AG08396 (cell line): ENCODE measurements at regions not wholly inside any gene's neighbourhood (a gene's known extent, or its start where the extent isn't known, plus 50 kb on each side); places are given as distances from the start of the nearest gene placed in this dataset.

Experiments
- DNase-seq: peaks from one replicate; pipeline ENCODE4 v3.0.0; 2012; ENCODE audit warnings: low spot score, mixed read lengths

GRCh38 chr7:45455662-45456061, 118.5 kb upstream of the ADCY1 start:
- no peak for DNase-seq

GRCh38 chr7:45456105-45456504, 118.1 kb upstream of the ADCY1 start:
- no peak for DNase-seq

GRCh38 chr7:45456747-45457524, 117.2 kb upstream of the ADCY1 start:
- DNase-seq: no peak

DNA sequence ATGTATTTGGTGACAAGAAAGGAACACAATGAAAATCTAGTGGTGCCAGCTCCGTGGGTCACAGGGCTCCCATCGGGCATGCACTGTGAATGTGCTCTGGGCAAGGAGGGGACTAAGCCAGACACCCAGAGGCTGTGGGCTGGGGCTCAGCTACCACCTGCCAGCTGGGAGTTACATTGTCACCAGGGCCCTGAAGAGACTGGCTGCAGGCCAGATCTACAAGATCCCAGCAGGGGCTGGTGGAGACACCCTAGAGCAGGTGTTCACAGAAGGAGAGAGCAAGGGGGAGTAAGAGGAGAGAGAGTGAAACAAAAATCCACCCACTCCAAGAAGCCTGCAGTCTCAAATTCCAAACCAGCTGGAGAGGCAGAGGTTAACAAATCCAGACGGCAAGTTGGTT, 116.6 kb upstream of the ADCY1 start:
- DNase-seq: no peak

GRCh38 chr7:45459476-45459875, 114.7 kb upstream of the ADCY1 start:
- no peak for DNase-seq

GRCh38 chr7:45460379-45460778, 113.8 kb upstream of the ADCY1 start:
- DNase-seq: no peak

DNA sequence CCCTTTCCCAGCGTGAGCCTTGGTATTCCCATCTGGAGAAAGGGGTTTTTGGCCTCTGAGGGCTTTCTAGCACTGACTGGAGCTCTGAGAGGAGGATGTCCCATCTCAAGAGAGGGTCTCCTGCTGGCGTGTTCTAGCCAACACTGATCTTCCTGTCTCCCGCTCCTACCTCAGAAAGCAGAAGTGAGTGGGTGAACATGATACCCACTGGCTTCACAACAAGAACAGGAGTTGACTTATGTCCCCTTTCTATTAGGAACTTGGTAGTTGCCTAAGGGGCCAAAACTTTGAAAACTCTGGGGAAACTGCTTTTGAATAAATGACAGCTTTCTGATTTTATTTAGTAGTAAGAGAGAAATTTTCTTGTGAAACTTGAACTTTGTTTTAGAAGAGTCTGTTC, 113.1 kb upstream of the ADCY1 start:
- DNase-seq: no peak

- no peak for DNase-seq
Observed at GRCh38 chr7:45469103-45469502, 105.1 kb upstream of the ADCY1 start.

- DNase-seq: no peak
Observed at GRCh38 chr7:45470031-45470430, 104.1 kb upstream of the ADCY1 start.

DNA sequence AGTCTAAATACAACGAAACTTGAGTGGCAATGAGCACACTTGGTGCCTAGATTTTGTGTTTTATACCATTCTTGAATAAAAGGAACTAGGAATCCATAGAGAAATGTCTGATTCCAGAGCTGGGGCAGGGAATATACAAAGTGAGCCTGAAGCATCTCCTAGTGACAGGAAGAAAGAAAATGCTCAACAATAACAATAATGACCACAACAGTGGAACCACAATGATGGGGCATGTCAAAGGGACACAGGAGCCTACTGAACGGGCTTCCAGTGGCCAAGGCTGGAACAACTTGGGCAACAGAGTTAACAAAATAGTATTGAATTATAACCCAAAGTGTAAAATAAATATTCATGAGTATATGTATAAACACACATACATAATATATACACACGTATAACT, 94.4 kb upstream of the ADCY1 start:
- no peak for DNase-seq

GRCh38 chr7:45482451-45482850, 91.7 kb upstream of the ADCY1 start:
- no peak for DNase-seq

DNA sequence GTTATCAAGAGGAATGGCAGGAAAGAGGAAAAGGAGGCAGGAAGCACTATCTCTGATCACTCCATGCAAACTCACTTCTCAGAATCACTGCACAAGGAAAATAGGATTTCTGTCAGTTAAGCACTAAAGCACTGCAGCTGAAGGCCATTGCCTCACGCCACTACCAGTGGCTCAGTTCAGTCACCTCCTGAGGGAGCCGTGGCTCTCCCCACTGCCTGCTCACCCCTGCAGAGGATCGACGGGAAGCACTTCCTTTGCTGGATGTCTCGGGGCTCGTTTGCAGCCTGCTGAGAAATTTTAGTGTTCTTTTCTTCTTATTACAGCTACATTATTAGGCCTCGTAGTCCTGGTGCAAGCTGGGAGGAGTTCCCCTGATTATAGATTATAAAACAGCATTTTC, 90.1 kb upstream of the ADCY1 start:
- DNase-seq: no peak

DNA sequence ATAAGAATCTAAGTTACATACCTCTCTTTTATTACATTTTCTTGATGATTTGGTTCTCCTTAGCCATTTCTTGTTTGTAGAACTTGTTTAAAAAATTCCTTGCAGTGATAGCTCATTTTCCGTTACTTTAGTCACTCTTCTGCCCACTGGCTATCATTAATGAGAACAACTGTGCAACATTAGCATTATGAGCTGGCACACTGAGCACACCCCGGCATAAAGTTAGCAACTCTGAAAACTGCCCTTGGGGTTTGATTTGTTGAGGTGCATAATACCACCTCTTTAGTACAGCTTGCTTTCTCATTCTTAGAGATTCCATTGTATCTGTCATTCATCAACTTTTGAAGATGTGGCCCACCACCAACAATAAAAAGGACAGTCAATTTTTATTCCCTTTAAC, 87.6 kb upstream of the ADCY1 start:
- no peak for DNase-seq

- DNase-seq: no peak
Observed at GRCh38 chr7:45494885-45495284, 79.3 kb upstream of the ADCY1 start.

- no peak for DNase-seq
Observed at GRCh38 chr7:45495618-45496017, 78.5 kb upstream of the ADCY1 start.

GRCh38 chr7:45500257-45500656, 73.9 kb upstream of the ADCY1 start:
- no peak for DNase-seq

DNA sequence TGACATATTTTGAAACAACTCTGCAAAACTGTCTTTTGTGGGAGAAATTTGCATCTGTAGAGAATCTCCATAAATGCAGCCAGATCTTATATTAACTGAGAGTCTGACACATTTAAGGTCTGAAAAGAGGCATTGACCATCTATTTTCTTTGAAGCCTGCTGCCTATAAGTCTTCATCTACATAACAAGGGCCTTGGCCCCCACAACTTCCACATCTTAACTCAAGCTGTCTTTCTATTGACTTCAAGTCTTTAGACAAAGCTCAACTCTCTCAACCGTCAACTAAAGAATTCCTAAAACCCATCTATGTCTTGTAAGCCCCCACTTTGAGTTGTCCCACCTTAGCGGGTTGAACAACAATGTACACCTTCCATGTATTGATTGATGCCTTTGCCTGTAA, 72.4 kb upstream of the ADCY1 start:
- DNase-seq: no peak

GRCh38 chr7:45506059-45506458, 68.1 kb upstream of the ADCY1 start:
- no peak for DNase-seq

- no peak for DNase-seq
Observed at GRCh38 chr7:45509222-45509621, 64.9 kb upstream of the ADCY1 start.

DNA sequence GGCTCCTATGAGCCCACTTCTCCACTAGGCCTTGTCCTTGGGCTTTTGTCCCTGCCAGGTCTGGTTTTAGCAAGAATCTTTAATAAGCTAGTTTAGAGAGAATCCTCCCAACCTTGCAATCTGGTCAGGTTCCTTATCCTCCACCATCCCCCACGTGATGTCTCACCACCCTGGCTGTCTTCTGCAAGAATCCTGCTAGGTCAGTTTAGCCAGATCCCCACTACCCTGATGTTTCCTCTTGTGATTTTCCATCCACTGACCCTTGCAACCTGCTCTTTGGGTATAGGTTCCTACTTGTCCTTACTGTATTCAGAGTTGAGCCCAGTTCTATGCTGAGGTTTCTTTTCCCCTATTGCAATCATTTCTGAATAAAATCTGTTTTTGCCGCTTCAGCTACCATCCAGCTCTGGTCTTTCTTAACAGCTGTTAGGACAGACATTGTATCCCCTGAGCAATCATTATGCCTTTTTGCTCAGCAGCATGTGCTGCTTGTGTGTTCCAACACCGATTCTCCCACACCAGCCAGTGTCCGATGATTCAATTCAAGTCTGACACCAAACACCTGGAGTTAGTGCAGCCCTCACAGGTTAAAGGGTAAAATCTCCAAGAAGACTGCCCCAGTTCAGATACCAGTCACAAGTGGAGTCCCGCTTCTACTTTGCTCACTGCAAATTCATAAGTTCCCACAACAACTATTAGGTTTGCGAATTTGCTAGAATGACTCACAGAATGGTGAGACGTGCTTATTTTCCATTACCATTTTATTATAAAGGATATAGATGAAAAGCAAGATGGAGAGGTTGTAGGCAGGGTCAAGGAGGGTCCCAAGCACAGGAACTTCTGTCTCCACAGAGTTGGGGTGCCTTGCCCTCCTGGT, 62.2 kb upstream of the ADCY1 start:
- DNase-seq: no peak

DNA sequence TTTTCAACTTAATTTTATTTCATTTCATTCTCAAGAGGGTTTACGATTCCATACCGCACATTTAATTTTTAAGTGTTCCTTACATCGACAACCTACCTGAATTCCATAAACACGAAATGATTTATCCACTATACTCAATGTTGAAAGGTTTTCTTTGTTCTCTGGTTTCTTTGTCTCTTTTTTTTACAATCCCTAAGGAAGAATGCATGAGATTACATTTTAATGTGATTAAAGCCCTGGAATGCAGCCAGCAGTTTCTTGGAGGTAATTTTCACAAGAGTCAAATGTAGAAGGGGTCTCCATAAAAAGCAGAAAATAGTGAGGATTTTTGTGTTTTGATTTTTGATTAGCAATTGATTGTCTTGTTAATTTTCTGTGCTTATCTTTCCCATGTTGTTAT, 59.2 kb upstream of the ADCY1 start:
- DNase-seq: no peak

GRCh38 chr7:45515346-45515745, 58.8 kb upstream of the ADCY1 start:
- DNase-seq: no peak
